Loucy (cell line): ENCODE measurements at regions not wholly inside any gene's neighbourhood (a gene's known extent, or its start where the extent isn't known, plus 50 kb on each side); places are given as distances from the start of the nearest gene placed in this dataset.

Experiments
- H2AFZ ChIP-seq: fragments of 200-600 bp; sonication (generic); 2 replicates; pipeline ENCODE4 v1.6.0; 2016; ENCODE audit warnings: antibody characterized with exemption, mild to moderate bottlenecking, low read length, moderate library complexity
- H3F3A ChIP-seq: fragments of 200-600 bp; 2 replicates; pipeline ENCODE4 v1.6.0; 2016; ENCODE audit warnings: antibody characterized with exemption, low read depth, mild to moderate bottlenecking
- H3K27me3 ChIP-seq: fragments of 200-600 bp; sonication (generic); 2 replicates; pipeline ENCODE4 v1.6.1; 2014; ENCODE audit warnings: low read length, mild to moderate bottlenecking; ENCODE audit not compliant: insufficient read depth, poor library complexity, severe bottlenecking
- H3K36me3 ChIP-seq: fragments of 200-600 bp; sonication (generic); 2 replicates; pipeline ENCODE4 v1.6.1; 2016; ENCODE audit warnings: low read length; ENCODE audit not compliant: insufficient read depth
- H3K4me1 ChIP-seq: fragments of 200-600 bp; sonication (generic); 2 replicates; pipeline ENCODE4 v1.5.1; 2014; ENCODE audit warnings: low read length, mild to moderate bottlenecking; ENCODE audit not compliant: insufficient read depth, poor library complexity, severe bottlenecking
- H3K4me2 ChIP-seq: fragments of 200-600 bp; sonication (generic); 2 replicates; pipeline ENCODE4 v1.6.0; 2014; ENCODE audit warnings: antibody characterized with exemption, low read length, low read depth, mild to moderate bottlenecking; ENCODE audit not compliant: poor library complexity, severe bottlenecking
- H3K4me3 ChIP-seq: fragments of 200-600 bp; sonication (generic); 2 replicates; pipeline ENCODE4 v1.5.1; 2014; ENCODE audit warnings: low read length, mild to moderate bottlenecking, mixed read lengths; ENCODE audit not compliant: poor library complexity, severe bottlenecking
- H3K79me2 ChIP-seq: fragments of 200-600 bp; sonication (generic); 2 replicates; pipeline ENCODE4 v1.6.1; 2014; ENCODE audit warnings: low read length; ENCODE audit not compliant: insufficient read depth
- H3K9ac ChIP-seq: fragments of 200-600 bp; sonication (generic); 2 replicates; pipeline ENCODE4 v1.6.0; 2014; ENCODE audit warnings: mild to moderate bottlenecking, low read depth, low read length, moderate library complexity; ENCODE audit not compliant: poor library complexity, severe bottlenecking
- H3K9me2 ChIP-seq: fragments of 200-600 bp; sonication (generic); replicated peaks from 2 replicates; pipeline ENCODE4 v1.6.1; 2016; ENCODE audit warnings: low read depth, low read length, mixed read lengths
- H3K9me3 ChIP-seq: fragments of 200-600 bp; sonication (generic); 2 replicates; pipeline ENCODE4 v1.6.1; 2014; ENCODE audit warnings: mild to moderate bottlenecking, antibody characterized with exemption, low read length, low read depth; ENCODE audit not compliant: insufficient read depth
- H4K20me1 ChIP-seq: fragments of 200-600 bp; sonication (generic); 2 replicates; pipeline ENCODE4 v1.6.0; 2014; ENCODE audit warnings: antibody characterized with exemption, low read length, mild to moderate bottlenecking; ENCODE audit not compliant: insufficient read depth, poor library complexity, severe bottlenecking
- EZH2phosphoT487 ChIP-seq: fragments of 200-600 bp; IDR thresholded peaks from 2 replicates; pipeline ENCODE4 v1.6.1; 2018; ENCODE audit warnings: antibody characterized with exemption, mild to moderate bottlenecking, moderate library complexity, borderline replicate concordance
- TF ChIP-seq, protein P1 (sequence below): fragments of 200-600 bp; sonication (generic); conservative IDR thresholded peaks from 2 replicates; pipeline ENCODE4 v1.5.1; 2014; ENCODE audit warnings: mild to moderate bottlenecking, antibody characterized with exemption, low read length

- Histone ChIP-seq H3K4me2 (no peak overlapping the region), H3K9me3 (peaks cover 12% of the 10 kb centered on the region), H2AFZ (no peak overlapping the region)
Observed at GRCh38 chr4:1589098-1589497, 95.0 kb downstream of the FAM53A start.

DNA sequence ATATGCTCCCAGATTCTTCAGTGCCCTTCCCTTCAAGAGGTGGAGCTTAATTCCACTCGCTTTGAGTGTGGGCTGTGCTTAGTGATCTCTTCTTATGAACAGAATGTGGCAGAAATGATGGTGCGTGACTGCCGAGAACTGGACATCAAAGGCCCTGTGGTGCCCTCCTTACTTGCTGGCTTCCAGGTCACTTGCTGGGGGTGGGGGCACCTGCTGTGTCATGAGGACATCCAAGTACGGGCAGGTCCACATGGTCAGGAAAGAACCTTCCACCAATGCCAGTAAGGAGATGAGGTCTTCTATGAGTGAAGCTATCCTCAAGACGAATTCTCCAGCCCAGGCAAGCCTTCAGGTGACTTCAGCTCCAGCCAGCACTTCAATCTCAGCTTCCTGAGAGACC lies 95.8 kb downstream of the FAM53A start:
- Histone ChIP-seq H3K4me3 (no peak overlapping the region), H3F3A (no peaks in the 10 kb centered on the region), H3K79me2 (no peaks in the 10 kb centered on the region), H3K9me2 (no peaks in the 10 kb centered on the region), H3K4me1 (no peaks in the 10 kb centered on the region), H3K9me3 (peaks cover 12% of the 10 kb centered on the region), H3K9ac (no peak overlapping the region), H3K4me2 (no peak overlapping the region), H4K20me1 (no peaks in the 10 kb centered on the region), H3K36me3 (no peaks in the 10 kb centered on the region), H2AFZ (no peak overlapping the region), H3K27me3 (no peaks in the 10 kb centered on the region)
- TF ChIP-seq EZH2phosphoT487: no peak
- TF ChIP-seq, protein P1, sequence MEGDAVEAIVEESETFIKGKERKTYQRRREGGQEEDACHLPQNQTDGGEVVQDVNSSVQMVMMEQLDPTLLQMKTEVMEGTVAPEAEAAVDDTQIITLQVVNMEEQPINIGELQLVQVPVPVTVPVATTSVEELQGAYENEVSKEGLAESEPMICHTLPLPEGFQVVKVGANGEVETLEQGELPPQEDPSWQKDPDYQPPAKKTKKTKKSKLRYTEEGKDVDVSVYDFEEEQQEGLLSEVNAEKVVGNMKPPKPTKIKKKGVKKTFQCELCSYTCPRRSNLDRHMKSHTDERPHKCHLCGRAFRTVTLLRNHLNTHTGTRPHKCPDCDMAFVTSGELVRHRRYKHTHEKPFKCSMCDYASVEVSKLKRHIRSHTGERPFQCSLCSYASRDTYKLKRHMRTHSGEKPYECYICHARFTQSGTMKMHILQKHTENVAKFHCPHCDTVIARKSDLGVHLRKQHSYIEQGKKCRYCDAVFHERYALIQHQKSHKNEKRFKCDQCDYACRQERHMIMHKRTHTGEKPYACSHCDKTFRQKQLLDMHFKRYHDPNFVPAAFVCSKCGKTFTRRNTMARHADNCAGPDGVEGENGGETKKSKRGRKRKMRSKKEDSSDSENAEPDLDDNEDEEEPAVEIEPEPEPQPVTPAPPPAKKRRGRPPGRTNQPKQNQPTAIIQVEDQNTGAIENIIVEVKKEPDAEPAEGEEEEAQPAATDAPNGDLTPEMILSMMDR: no peak

More at GRCh38 chr4:1589098-1589497, 95.0 kb downstream of the FAM53A start:
- no peaks in the 10 kb centered on the region for H3K4me1 ChIP-seq
- H3K9me2 ChIP-seq: no peaks in the 10 kb centered on the region
- H3K9ac ChIP-seq: no peak overlapping the region
- no peaks in the 10 kb centered on the region for H3K27me3 ChIP-seq
- H3F3A ChIP-seq: no peaks in the 10 kb centered on the region
- no peaks in the 10 kb centered on the region for H4K20me1 ChIP-seq
- no peaks in the 10 kb centered on the region for H3K79me2 ChIP-seq
- no peaks in the 10 kb centered on the region for H3K36me3 ChIP-seq
- TF ChIP-seq EZH2phosphoT487: no peak
- TF ChIP-seq, protein P1: no peak
- no peak overlapping the region for H3K4me3 ChIP-seq

DNA sequence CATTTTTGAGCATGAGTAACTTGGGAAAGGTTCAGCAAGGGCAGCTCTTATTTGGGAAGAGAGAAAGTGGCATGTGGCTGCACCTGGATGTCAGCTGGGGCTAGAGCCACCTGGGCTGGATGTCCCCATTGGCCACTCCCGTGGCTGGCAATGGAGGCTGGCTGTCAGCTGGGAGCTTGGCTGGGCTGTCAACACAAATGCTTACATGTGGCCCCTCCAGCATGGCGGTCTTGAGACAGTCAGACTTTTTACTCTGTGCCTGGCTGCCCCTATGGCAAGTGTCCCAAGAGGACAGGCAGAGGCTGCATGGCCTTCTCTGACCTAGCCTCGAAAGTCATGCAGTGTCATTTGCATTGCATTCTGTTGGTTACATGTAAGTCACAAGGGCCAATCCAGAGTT lies 99.6 kb downstream of the FAM53A start:
- Histone ChIP-seq H3K9me3 (no peaks in the 10 kb centered on the region), H3K4me1 (peaks cover 5% of the 10 kb centered on the region), H4K20me1 (no peaks in the 10 kb centered on the region), H3K9ac (no peak overlapping the region), H3K4me3 (no peak overlapping the region), H3K9me2 (no peaks in the 10 kb centered on the region), H3F3A (peaks cover 3% of the 10 kb centered on the region; the same call in 1 of the 2 replicates), H3K27me3 (no peaks in the 10 kb centered on the region), H3K79me2 (no peaks in the 10 kb centered on the region), H2AFZ (no peak overlapping the region), H3K4me2 (no peak overlapping the region), H3K36me3 (no peaks in the 10 kb centered on the region)
- TF ChIP-seq, protein P1: no peak
- TF ChIP-seq EZH2phosphoT487: no peak
